Lung (tissue), 11 donors: ENCODE measurements at regions not wholly inside any gene's neighbourhood (a gene's known extent, or its start where the extent isn't known, plus 50 kb on each side); places are given as distances from the start of the nearest gene placed in this dataset.
A peak's percentile ranks its signal among the peaks of the same experiment; 100 is the strongest.

Experiments used
- ATAC-seq: fragments of 200-7000 bp; cut with Tn5 transposase; one replicate; pipeline ENCODE4 v1.9.1; 2020; ENCODE audit warnings: moderate number of reproducible peaks; ENCODE audit not compliant: insufficient read depth, low FRiP score
- DNase-seq, 3 donors: peaks; one replicate each; pipeline ENCODE4 v3.0.0-alpha.2; 2013 to 2017
- H3K27ac ChIP-seq, 2 donors: one replicate each; pipeline ENCODE4 v1.5.1; 2013; ENCODE audit warnings: mild to moderate bottlenecking in 2 of 2, moderate library complexity in 2 of 2, control low read depth in 1 of 2, inconsistent platforms in 1 of 2, low read depth in 1 of 2, low read length in 1 of 2
- H3K27me3 ChIP-seq, 3 donors: one replicate each; pipeline ENCODE4 v1.5.1; 2013; ENCODE audit warnings: low read length in 2 of 3; ENCODE audit not compliant: control insufficient read depth in 3 of 3, insufficient read depth in 3 of 3
- H3K36me3 ChIP-seq, 4 donors: one replicate each; pipeline ENCODE4 v1.5.1; 2013; ENCODE audit warnings: low read length in 4 of 4, mild to moderate bottlenecking in 1 of 4, moderate library complexity in 1 of 4; ENCODE audit not compliant: control insufficient read depth in 4 of 4, insufficient read depth in 4 of 4
- H3K4me1 ChIP-seq, 5 donors: one replicate each; pipeline ENCODE4 v1.5.1; 2013; ENCODE audit warnings: low read length in 5 of 5, mild to moderate bottlenecking in 2 of 5, moderate library complexity in 1 of 5; ENCODE audit not compliant: control insufficient read depth in 5 of 5, insufficient read depth in 5 of 5
- H3K4me3 ChIP-seq: one replicate; pipeline ENCODE4 v1.5.1; 2013; ENCODE audit warnings: mild to moderate bottlenecking, control low read depth, moderate library complexity
- H3K9ac ChIP-seq, 2 donors: one replicate each; pipeline ENCODE4 v1.5.1; 2013; ENCODE audit warnings: low read length in 2 of 2, control low read depth in 1 of 2; ENCODE audit not compliant: insufficient read depth in 1 of 2
- H3K9me3 ChIP-seq, 4 donors: one replicate each; pipeline ENCODE4 v1.5.1; 2013; ENCODE audit warnings: low read length in 3 of 4, mild to moderate bottlenecking in 1 of 4, moderate library complexity in 1 of 4; ENCODE audit not compliant: control insufficient read depth in 4 of 4, insufficient read depth in 3 of 4
- WGBS, 2 donors: extraction: QIAGEN DNeasy Blood & Tissue Kit; methylation state at CpG; one replicate each; pipeline ENCODE4 v1.1.7; 2013; 5-methylcytosine and 5-hydroxymethylcytosine counted together
- TF ChIP-seq, protein P1 (sequence below): IDR thresholded peaks from 2 replicates; pipeline ENCODE4 v1.5.1; 2012; ENCODE audit warnings: mild to moderate bottlenecking; ENCODE audit errors: control extremely low read depth, extremely low read depth
- donor health status: control.
- donor health status: control.
- donor health status: Bipolar disorder and iron deficiency.
- donor health status: healthy.
- donor health status: DM: yes; HTN: yes; CAD: no.

DNA sequence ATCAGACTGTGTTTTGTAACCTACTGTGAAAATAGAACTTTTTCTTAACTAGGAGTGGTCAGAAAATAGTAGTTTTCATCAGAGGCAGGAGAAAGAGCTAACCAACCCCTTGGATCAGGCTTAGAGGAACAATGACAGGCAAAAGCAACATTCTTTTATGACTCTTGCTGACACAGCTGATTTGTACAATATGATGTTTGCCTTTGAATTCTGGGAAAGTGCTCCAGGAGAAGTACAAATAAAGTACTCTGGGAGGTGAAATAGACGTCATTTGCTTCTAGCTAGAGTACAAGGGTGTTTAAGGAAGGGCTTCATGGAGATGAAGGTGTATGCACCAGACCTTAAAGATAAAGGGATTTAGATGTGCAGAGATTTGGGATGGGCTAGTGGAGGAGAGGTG lies 75.1 kb upstream of the KIAA1217 start:
- ATAC-seq = no peak
- H3K27ac ChIP-seq = no peak overlapping the region
- H3K9ac ChIP-seq = no peak overlapping the region
- H3K27me3 ChIP-seq = no peaks in the 10 kb centered on the region
- H3K4me3 ChIP-seq = no peak overlapping the region
- 32 to 46% methylated on average over 1 of the region's 1 CpG for WGBS, 2 donors
- peaks cover 0 to 2% (median 0%) of the 10 kb centered on the region in 5 donors for H3K4me1 ChIP-seq
- no peaks in the 10 kb centered on the region for H3K36me3 ChIP-seq
- H3K9me3 ChIP-seq = no peaks in the 10 kb centered on the region
- DNase-seq = peak in 1 of 3 donors; percentile 51
- TF ChIP-seq, protein P1, sequence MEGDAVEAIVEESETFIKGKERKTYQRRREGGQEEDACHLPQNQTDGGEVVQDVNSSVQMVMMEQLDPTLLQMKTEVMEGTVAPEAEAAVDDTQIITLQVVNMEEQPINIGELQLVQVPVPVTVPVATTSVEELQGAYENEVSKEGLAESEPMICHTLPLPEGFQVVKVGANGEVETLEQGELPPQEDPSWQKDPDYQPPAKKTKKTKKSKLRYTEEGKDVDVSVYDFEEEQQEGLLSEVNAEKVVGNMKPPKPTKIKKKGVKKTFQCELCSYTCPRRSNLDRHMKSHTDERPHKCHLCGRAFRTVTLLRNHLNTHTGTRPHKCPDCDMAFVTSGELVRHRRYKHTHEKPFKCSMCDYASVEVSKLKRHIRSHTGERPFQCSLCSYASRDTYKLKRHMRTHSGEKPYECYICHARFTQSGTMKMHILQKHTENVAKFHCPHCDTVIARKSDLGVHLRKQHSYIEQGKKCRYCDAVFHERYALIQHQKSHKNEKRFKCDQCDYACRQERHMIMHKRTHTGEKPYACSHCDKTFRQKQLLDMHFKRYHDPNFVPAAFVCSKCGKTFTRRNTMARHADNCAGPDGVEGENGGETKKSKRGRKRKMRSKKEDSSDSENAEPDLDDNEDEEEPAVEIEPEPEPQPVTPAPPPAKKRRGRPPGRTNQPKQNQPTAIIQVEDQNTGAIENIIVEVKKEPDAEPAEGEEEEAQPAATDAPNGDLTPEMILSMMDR = no peak

DNA sequence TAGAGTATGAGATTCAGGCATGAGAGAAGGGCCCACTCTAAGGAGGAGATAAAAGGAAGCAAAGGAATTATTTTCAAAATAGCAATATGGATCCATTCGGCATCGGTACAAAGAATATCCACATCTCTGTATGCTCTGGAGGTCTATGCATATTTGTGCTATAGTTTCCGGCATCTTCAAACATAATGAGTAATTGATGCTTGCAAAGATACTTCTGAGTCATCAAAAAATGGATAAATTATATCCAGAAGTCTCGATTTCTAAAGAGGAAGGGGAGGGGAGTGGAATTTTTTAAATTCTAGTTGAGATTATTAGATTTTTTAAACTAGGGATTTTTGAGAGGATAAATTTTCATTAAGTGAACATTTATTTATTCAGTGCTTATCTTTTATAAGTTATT lies 72.9 kb upstream of the KIAA1217 start:
- Histone ChIP-seq H3K27ac (no peak overlapping the region), H3K4me3 (no peak overlapping the region), H3K36me3 (no peaks in the 10 kb centered on the region), H3K4me1 (peaks cover 0 to 2% (median 0%) of the 10 kb centered on the region in 5 donors), H3K9me3 (no peaks in the 10 kb centered on the region), H3K9ac (no peak overlapping the region), H3K27me3 (no peaks in the 10 kb centered on the region)
- no peak for DNase-seq
- WGBS, 2 donors = 62 to 68% methylated on average over 4 of the region's 4 CpGs
- TF ChIP-seq, protein P1 = no peak
- no peak for ATAC-seq

DNA sequence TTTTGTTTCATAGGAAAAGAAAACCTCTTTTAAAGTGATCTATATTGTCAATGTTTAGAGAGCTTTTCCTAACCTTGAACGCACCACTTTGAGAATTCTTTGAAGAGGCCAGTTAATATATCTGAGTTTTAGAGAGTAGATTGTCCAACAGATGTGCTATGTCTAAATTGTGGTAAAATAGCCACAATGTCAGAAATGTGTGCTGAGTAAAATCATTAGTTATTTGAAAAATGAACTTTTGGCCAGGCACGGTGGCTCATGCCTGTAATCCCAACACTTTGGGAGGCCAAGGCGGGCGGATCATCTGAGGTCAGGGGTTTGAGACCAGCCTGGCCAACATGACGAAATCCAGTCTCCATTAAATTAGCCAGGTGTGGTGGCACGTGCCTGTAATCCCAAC lies 61.6 kb upstream of the KIAA1217 start:
- ATAC-seq (no peak), DNase-seq (no peak)
- TF ChIP-seq, protein P1 = no peak
- Histone ChIP-seq H3K36me3 (no peaks in the 10 kb centered on the region), H3K27me3 (no peaks in the 10 kb centered on the region), H3K9ac (no peak overlapping the region), H3K9me3 (no peaks in the 10 kb centered on the region), H3K27ac (no peak overlapping the region), H3K4me1 (peaks cover 0 to 5% (median 0%) of the 10 kb centered on the region in 5 donors), H3K4me3 (no peak overlapping the region)
- WGBS, 2 donors = 90 to 93% methylated on average over 6 of the region's 6 CpGs

DNA sequence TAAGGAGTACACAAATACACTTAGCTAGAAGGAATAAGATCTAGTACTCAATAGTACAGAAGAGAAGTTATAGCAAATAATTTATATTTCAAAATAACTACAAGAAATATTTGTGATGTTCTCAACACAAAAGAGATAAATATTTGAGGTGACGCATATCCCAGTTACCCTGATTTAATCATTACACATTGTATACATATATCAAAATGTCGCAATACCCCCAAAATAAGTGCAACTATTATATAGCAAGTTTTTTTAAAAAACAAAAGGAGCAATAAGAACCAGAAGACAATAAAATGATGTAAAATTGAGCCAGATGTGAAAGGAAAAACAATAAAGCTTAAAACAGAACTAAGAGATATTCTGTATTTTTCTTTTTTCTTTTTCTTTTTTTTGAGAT lies 59.3 kb upstream of the KIAA1217 start:
- H3K4me3 ChIP-seq = no peak overlapping the region
- ATAC-seq (no peak), DNase-seq (no peak)
- no peaks in the 10 kb centered on the region for H3K27me3 ChIP-seq
- H3K27ac ChIP-seq = no peak overlapping the region
- peaks cover 0 to 6% (median 0%) of the 10 kb centered on the region in 5 donors for H3K4me1 ChIP-seq
- TF ChIP-seq, protein P1 = no peak
- WGBS, 2 donors = 93 to 94% methylated on average over 2 of the region's 2 CpGs
- H3K9ac ChIP-seq = no peak overlapping the region
- no peaks in the 10 kb centered on the region for H3K36me3 ChIP-seq
- no peaks in the 10 kb centered on the region for H3K9me3 ChIP-seq
